Bronchial epithelial cell (primary cell): ENCODE measurements at regions not wholly inside any gene's neighbourhood (a gene's known extent, or its start where the extent isn't known, plus 50 kb on each side); places are given as distances from the start of the nearest gene placed in this dataset.

Source experiments
- DNase-seq: peaks from one replicate; pipeline ENCODE4 v3.0.0-alpha.2; 2010; ENCODE audit warnings: low read depth
- FAIRE-seq: peaks from 2 replicates; lab custom pipeline; 2011; peaks lifted over from hg19 to GRCh38; lab: Jason Lieb, UNC
- H3K27me3 ChIP-seq: 2 replicates; pipeline ENCODE4 v1.5.1; 2011; ENCODE audit warnings: low read length; ENCODE audit not compliant: control insufficient read depth, insufficient read depth
- H3K36me3 ChIP-seq: 2 replicates; pipeline ENCODE4 v1.5.1; 2011; ENCODE audit warnings: low read length; ENCODE audit not compliant: control insufficient read depth, insufficient read depth
- H3K4me3 ChIP-seq: 2 replicates; pipeline ENCODE4 v1.5.1; 2011; ENCODE audit warnings: mild to moderate bottlenecking, low read depth, low read length, control low read depth
- TF ChIP-seq, protein P1 (sequence below): IDR thresholded peaks from 2 replicates; pipeline ENCODE4 v1.5.1; 2011; ENCODE audit warnings: mild to moderate bottlenecking, moderate library complexity, low read length, control low read depth, inconsistent platforms; ENCODE audit not compliant: insufficient read depth, severe bottlenecking

DNA sequence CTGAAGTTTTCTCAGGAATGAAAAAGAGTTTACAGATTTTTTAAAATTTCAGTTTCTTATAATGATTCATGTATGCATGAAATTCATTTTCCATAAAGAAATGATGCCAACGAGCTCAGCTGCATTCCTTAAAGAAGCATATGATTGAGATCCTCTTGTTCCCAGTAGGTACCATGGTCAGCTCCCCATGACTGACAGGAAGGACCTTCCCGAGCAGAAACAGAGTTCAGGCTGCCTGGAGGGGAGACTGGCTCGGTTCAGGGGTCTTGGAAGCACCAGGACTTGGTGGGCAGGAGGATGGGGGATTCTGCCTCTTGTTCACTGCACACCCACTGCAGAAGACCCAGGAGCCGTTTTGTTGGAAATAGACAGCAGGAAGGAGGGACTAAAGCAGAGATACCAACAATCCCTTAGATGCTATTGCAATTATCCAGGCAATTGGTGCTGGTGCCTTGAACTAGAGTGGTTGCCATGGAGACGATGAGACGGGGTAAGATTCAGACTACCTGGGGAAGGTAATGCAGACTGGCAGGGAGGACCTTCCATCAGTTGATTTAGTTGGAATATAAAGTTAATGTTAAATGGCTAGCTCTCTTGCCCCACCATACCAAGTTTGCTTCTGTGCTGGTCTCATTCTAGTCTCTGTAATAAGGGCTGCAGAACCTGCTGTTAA is 447.8 kb downstream of the MTRR start:
- DNase-seq = no peak
- no peak overlapping the region for H3K4me3 ChIP-seq
- FAIRE-seq = no peak
- TF ChIP-seq, protein P1, sequence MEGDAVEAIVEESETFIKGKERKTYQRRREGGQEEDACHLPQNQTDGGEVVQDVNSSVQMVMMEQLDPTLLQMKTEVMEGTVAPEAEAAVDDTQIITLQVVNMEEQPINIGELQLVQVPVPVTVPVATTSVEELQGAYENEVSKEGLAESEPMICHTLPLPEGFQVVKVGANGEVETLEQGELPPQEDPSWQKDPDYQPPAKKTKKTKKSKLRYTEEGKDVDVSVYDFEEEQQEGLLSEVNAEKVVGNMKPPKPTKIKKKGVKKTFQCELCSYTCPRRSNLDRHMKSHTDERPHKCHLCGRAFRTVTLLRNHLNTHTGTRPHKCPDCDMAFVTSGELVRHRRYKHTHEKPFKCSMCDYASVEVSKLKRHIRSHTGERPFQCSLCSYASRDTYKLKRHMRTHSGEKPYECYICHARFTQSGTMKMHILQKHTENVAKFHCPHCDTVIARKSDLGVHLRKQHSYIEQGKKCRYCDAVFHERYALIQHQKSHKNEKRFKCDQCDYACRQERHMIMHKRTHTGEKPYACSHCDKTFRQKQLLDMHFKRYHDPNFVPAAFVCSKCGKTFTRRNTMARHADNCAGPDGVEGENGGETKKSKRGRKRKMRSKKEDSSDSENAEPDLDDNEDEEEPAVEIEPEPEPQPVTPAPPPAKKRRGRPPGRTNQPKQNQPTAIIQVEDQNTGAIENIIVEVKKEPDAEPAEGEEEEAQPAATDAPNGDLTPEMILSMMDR = no peak
- H3K27me3 ChIP-seq = no peaks in the 10 kb centered on the region
- no peaks in the 10 kb centered on the region for H3K36me3 ChIP-seq

DNA sequence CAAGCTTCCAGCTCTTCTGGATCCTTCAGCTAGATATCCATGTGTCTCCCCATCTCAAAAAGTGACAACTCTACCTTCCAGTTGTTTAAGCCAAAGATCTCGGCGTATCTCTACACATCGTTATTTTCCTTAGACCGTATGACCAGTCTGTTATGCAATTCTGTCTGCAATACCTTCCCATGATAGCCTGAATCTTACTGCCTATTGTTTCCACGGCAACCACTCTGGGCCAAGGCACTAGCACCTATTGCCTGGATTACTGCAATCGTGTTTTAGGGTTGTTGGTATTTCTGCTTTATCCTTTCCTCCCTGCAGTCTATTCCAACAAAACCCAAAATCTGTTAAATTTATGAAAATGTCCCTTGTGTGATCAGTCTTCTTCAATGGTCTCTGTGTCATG is 448.4 kb downstream of the MTRR start:
- no peak for FAIRE-seq
- TF ChIP-seq, protein P1 = no peak
- Histone ChIP-seq H3K4me3 (no peak overlapping the region), H3K36me3 (no peaks in the 10 kb centered on the region), H3K27me3 (no peaks in the 10 kb centered on the region)
- DNase-seq = no peak

- no peaks in the 10 kb centered on the region for H3K36me3 ChIP-seq
- H3K27me3 ChIP-seq = no peaks in the 10 kb centered on the region
- H3K4me3 ChIP-seq = no peak overlapping the region
- DNase-seq = no peak
- TF ChIP-seq, protein P1 = no peak
- FAIRE-seq = no peak
These were observed 451.3 kb downstream of the MTRR start for GRCh38 chr5:8320244-8320643.

DNA sequence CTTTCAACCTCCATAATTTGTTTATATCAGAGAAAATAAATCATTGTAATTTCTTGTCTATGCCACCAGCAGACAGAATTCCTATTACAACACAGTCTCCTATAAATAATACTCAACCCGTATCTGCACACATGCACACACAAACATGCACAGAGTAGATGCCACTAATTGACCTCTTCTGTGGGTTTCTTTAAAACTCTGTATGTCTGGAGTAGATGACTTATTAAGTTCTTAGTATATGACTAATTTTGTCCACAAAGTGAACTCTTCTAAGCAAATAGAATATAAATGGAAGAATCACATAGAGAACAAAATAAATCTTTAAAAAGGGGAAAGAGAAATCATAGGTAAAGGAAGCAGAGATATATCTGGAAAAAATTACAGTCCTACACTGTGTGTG is 452.3 kb downstream of the MTRR start:
- no peaks in the 10 kb centered on the region for H3K27me3 ChIP-seq
- DNase-seq = no peak
- TF ChIP-seq, protein P1 = no peak
- no peak for FAIRE-seq
- H3K36me3 ChIP-seq = no peaks in the 10 kb centered on the region
- H3K4me3 ChIP-seq = no peak overlapping the region

DNA sequence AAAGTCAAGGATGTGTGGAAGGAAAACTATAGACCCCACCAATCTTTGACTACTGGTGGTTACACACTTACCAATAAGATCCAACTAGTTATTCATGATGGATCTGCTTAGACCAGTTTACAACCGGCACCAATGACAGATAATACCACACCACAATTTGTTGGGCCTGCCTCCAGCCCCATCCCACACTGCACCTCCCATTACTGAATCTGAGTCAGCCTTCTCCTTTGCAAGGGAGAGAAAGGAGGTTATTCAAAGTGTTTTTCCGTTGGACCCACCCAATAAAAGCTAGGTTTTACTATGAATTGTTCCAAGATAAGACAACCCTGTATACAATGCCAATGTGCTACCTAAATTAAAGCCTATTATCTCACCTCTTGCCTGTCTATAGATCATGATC is 453.5 kb downstream of the MTRR start:
- no peaks in the 10 kb centered on the region for H3K36me3 ChIP-seq
- no peaks in the 10 kb centered on the region for H3K27me3 ChIP-seq
- DNase-seq (no peak), FAIRE-seq (no peak)
- TF ChIP-seq, protein P1 = no peak
- no peak overlapping the region for H3K4me3 ChIP-seq

DNA sequence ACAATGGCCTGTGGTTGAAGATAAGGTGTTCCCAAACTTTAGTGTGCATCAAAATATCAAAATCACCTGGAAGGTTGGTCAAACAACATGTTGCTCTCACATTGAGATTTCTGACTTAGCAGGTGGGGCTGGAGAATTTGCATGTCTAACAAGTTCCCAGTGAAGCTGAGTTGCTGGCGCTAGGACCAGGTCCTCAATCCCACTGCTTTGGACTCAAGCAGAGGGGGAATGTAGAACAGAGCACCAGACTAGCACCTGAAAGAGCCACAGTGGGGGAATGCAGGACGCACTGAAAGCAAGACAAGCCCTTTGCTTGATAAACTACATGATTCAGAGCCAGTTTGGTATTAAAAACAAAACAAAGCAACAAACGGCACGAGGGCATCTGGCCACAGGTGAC is 458.1 kb downstream of the MTRR start:
- no peak overlapping the region for H3K4me3 ChIP-seq
- no peaks in the 10 kb centered on the region for H3K27me3 ChIP-seq
- no peaks in the 10 kb centered on the region for H3K36me3 ChIP-seq
- no peak for DNase-seq
- no peak for FAIRE-seq
- TF ChIP-seq, protein P1 = no peak
